Heart right ventricle (tissue), 16 donors: ENCODE measurements at regions not wholly inside any gene's neighbourhood (a gene's known extent, or its start where the extent isn't known, plus 50 kb on each side); places are given as distances from the start of the nearest gene placed in this dataset.

Source experiments
- ATAC-seq, 8 donors: fragments of 200-7000 bp; cut with Tn5 transposase; one replicate each; pipeline ENCODE4 v1.9.1; 2020; ENCODE audit warnings: mild to moderate bottlenecking in 8 of 8, moderate library complexity in 8 of 8, moderate number of reproducible peaks in 1 of 8
- DNase-seq, 2 donors: peaks; one replicate each; pipeline ENCODE4 v3.0.0-alpha.2; 2020
- H3K27ac ChIP-seq, 10 donors: fragments of 200-600 bp; sonication (generic) in 2 of 10; one replicate each; pipeline versions ENCODE4 v1.5.0 to v1.8.0; 2020 to 2022; ENCODE audit warnings: mild to moderate bottlenecking in 3 of 10
- H3K27me3 ChIP-seq, 7 donors: fragments of 200-600 bp; one replicate each; pipeline ENCODE4 v1.8.0; 2021 to 2022; ENCODE audit warnings: mild to moderate bottlenecking in 2 of 7
- H3K36me3 ChIP-seq, 9 donors: fragments of 200-600 bp; sonication (generic) in 1 of 9; one replicate each; pipeline versions ENCODE4 v1.5.0 to v1.8.0; 2020 to 2022; ENCODE audit warnings: mild to moderate bottlenecking in 2 of 9
- H3K4me1 ChIP-seq, 9 donors: fragments of 200-600 bp; sonication (generic) in 1 of 9; one replicate each; pipeline versions ENCODE4 v1.5.0 to v1.8.0; 2020 to 2022; ENCODE audit warnings: mild to moderate bottlenecking in 4 of 9
- H3K4me3 ChIP-seq, 10 donors: fragments of 200-600 bp; sonication (generic) in 2 of 10; one replicate each; pipeline versions ENCODE4 v1.5.0 to v1.8.0; 2020 to 2022; ENCODE audit warnings: mild to moderate bottlenecking in 7 of 10, moderate library complexity in 2 of 10
- H3K9me3 ChIP-seq, 11 donors: fragments of 200-600 bp in 10 of 11; sonication (generic) in 2 of 11; one replicate each; pipeline versions ENCODE4 v1.5.0 to v1.8.0; 2013 to 2022; ENCODE audit warnings: mild to moderate bottlenecking in 2 of 11, control low read depth in 1 of 11, moderate library complexity in 1 of 11
- CTCF ChIP-seq, 9 donors: fragments of 200-600 bp; sonication (generic) in 2 of 9; IDR thresholded peaks; one replicate each; pipeline versions ENCODE4 v1.5.0 to v1.8.0; 2021 to 2022; ENCODE audit warnings: antibody characterized with exemption in 9 of 9, mild to moderate bottlenecking in 5 of 9, moderate library complexity in 1 of 9
- WGBS, 2 donors: extraction: QIAGEN DNeasy Blood & Tissue Kit; methylation state at CpG; one replicate each; pipeline ENCODE4 v1.1.7; 2013; ENCODE audit warnings: inconsistent platforms in 1 of 2; 5-methylcytosine and 5-hydroxymethylcytosine counted together
- intact Hi-C, 10 donors: fragments of 100-400 bp; cut with DNase I; formaldehyde crosslinking; loops; one replicate each; pipeline versions ENCODE4 v1.11.1 to v1.14.2; 2022
- donor health status: Arrhythmogenic right ventricular cardiomyopathy.
- donor health status: ischemic (EF 13 %, LVEDD 7.1; RV severe dilation, severe dysfunction).
- donor health status: healthy with polysubstance abuse.
- donor health status: DM: no; HTN: yes; CAD: no.
- donor health status: DM: no; HTN: no; CAD: no.
- donor health status: ischemic (EF 25% LVEDD 6.9; RV normal size, moderate dysfunction).
- donor health status: ischemic (EF 25% LVEDD 5.7; RV mildly dilated, moderate dysfunction).
- donor health status: healthy.
- donor health status: DM: yes; HTN: yes; CAD: no.
- donor health status: Ischemic cardiomyopathy.
- donor health status: ischemic (EF 35%, LVEDD 5.7; RV mildly dilated, moderate dysfunction).
- donor health status: nonischemic (EF 11% LVEDD 7.7; RV severe dilation, severe dysfunction).
- donor health status: DM: yes; HTN: yes; CAD: no.
- donor health status: PGD.
- donor health status: ischemic (EF 29% LVEDD 5.4; RV normal size, mild dysfunction).
- donor health status: nonischemic (EF 23%, LVEDD 6.1; RV moderate dilation, normal function).

GRCh38 chr1:57860325-57860724, 436.5 kb upstream of the DAB1 start:
- Histone ChIP-seq H3K27me3 (no peaks in the 10 kb centered on the region), H3K9me3 (no peaks in the 10 kb centered on the region), H3K4me1 (no peaks in the 10 kb centered on the region), H3K27ac (no peak overlapping the region), H3K36me3 (no peaks in the 10 kb centered on the region), H3K4me3 (no peak overlapping the region)
- DNase-seq = no peak
- no peak for TF ChIP-seq CTCF (IDR thresholded peaks at IDR 0.05)
- 65 to 88% methylated on average over 3 of the region's 3 CpGs for WGBS, 2 donors
- no peak for ATAC-seq
- intact Hi-C loops = no loop called here

GRCh38 chr1:57858740-57859139, 434.9 kb upstream of the DAB1 start:
- no peak for TF ChIP-seq CTCF (IDR thresholded peaks at IDR 0.05)
- no peaks in the 10 kb centered on the region for H3K9me3 ChIP-seq
- intact Hi-C loops = loop anchor here in 1 of 10 donors (5.0 kb wide), 1 partner anchor 46 kb away; no protein-coding TSS in a partner anchor
- H3K27ac ChIP-seq = no peak overlapping the region
- DNase-seq (no peak), ATAC-seq (no peak)
- WGBS, 2 donors = 40 to 48% methylated on average over 4 of the region's 4 CpGs
- no peaks in the 10 kb centered on the region for H3K36me3 ChIP-seq
- no peak overlapping the region for H3K4me3 ChIP-seq
- H3K4me1 ChIP-seq = no peaks in the 10 kb centered on the region
- no peaks in the 10 kb centered on the region for H3K27me3 ChIP-seq

- H3K4me1 ChIP-seq = no peaks in the 10 kb centered on the region
- no peaks in the 10 kb centered on the region for H3K9me3 ChIP-seq
- no peak for TF ChIP-seq CTCF (IDR thresholded peaks at IDR 0.05)
- no peak overlapping the region for H3K27ac ChIP-seq
- no peak for DNase-seq
- 66 to 70% methylated on average over 1 of the region's 1 CpG for WGBS, 2 donors
- H3K4me3 ChIP-seq = no peak overlapping the region
- ATAC-seq = no peak
- no peaks in the 10 kb centered on the region for H3K36me3 ChIP-seq
- no peaks in the 10 kb centered on the region for H3K27me3 ChIP-seq
- intact Hi-C loops = loop anchor here in 1 of 10 donors (5.0 kb wide), 1 partner anchor 46 kb away; no protein-coding TSS in a partner anchor
Measured at GRCh38 chr1:57857809-57858208, 433.9 kb upstream of the DAB1 start.

- DNase-seq (no peak), ATAC-seq (no peak)
- no peak for TF ChIP-seq CTCF (IDR thresholded peaks at IDR 0.05)
- H3K4me3 ChIP-seq = no peak overlapping the region
- H3K36me3 ChIP-seq = no peaks in the 10 kb centered on the region
- no peaks in the 10 kb centered on the region for H3K4me1 ChIP-seq
- H3K27me3 ChIP-seq = peaks cover 0 to 5% (median 0%) of the 10 kb centered on the region in 7 donors
- no peak overlapping the region for H3K27ac ChIP-seq
- intact Hi-C loops = no loop called here
- H3K9me3 ChIP-seq = no peaks in the 10 kb centered on the region
- WGBS, 2 donors = 68% methylated on average over 3 of the region's 3 CpGs
Measured at GRCh38 chr1:57854436-57854835, 430.6 kb upstream of the DAB1 start.
